Stimulated activated CD8-positive, alpha-beta memory T cell treated with anti-CD3 and anti-CD28 coated beads, Interleukin-15, amount 100 ng/mL, for 24 hours (primary cell): ENCODE measurements at regions not wholly inside any gene's neighbourhood (a gene's known extent, or its start where the extent isn't known, plus 50 kb on each side); places are given as distances from the start of the nearest gene placed in this dataset.

ENCODE experiments used
- DNase-seq: peaks from one replicate; pipeline ENCODE4 v3.0.0-alpha.2; 2020; ENCODE audit warnings: low read depth

DNA sequence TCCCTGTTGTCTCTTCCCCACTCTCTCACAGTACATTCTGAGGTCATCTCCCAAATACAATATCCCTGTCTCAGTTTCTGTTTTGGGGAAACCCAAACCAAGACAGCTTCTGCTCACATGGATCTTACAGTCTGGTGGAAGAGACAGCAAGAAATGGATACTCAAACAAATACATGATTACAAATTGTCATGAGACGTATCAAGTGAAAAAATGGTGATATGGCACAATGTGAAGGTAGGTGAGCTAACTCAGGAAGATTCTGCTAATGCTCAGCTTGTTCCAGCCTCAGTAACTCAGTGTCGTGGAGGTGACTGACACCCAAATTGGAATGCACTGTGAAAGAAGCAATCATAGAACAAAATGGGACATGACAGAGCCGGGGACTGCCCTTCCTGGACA is 68.3 kb downstream of the CHST1 start:
- no peak for DNase-seq

DNA sequence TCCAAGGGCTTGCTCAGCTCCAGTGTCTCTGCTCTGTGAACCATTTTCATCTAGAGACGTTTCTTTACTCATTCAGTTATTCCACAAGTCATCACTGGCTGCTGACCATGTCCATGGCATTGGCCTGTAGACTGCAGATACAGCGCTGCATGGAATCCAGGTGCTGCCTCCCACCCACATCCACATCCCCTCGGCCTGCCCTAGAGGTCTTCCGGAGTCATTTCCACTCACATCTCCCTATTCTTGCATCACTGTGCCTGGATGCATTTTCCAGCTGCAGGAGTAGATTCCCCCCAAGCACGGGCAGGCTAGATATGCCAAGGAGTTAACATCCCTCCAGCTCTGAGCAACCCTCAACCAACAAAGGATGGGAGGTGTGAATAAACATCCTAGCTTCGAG is 68.9 kb downstream of the CHST1 start:
- DNase-seq: no peak

DNA sequence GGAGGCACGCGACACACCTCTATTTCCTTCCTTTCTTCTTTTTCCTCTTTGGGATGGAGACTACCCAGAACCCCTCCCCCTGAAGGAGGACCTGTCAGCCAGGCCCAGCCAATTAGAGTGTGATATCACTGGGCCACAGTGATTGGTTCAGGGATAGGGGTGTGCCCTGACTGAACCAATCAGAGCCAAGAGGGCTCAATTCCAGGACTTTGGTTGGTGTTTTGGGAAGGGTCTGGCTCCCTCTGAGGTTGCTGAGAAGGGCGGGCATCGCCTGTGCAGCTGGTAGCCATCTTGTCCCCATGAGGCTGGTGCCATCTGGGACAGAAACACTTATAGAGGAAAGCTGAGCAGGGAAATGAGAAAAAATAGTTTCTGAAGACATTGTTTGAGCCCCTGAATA is 71.4 kb downstream of the CHST1 start:
- no peak for DNase-seq

DNA sequence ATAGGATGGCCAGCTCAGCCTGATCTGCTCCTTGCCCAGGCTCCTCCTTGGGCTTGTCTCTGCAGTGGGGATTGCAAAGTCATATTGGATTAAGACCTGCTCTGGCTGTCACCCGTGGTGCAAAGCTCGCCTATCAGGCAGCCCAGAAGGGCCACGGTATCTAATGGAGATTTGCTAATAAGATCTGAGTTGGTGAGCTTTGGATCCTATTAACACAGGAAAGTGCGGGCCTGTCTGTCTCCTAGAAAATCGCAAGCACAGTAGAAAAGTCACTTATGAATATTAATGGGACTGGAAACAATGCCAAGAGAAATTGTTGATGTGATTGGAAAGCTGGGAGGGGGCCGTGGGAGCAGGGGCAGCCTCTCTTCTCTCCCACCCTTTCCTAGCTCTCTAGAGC is 72.8 kb downstream of the CHST1 start:
- no peak for DNase-seq

DNA sequence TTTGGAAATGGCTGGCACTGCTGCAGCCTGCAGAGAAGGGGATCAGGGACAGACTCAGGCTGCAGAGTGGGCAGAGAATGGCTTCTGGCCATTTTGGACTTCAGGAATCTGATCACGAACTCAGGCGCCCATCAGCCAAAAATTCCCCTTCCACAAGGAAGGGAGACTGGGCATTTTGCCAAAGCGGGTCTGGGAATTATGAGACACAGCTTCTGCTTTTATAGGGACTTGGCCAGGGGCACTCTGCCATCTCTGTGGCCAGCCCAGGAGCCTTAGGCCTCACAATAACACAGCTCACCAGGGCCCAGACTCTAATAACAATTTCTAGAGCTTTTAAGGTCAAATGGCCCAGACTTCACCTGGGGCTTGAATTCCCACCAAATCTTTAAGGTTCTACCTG is 74.7 kb downstream of the CHST1 start:
- DNase-seq: no peak

DNA sequence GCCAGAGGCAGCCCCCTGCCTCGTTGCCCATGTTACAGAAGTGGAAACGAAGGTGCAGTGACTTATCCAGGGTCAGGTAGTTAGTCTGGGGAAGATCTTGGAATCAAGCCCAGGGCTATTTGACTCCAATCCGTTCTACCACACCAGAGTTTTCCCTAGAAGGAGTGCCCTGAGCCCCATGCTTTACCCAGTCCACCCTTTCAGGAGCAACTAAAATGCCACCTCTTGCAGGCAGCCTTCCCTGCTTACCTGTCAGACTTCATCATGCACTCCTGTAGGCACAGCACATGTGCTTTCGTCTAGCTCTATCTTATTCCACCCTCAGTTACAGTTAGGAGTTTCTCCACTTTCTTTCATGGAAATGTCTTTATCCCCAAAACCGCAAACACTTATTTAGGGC is 80.2 kb downstream of the CHST1 start:
- DNase-seq: no peak

DNA sequence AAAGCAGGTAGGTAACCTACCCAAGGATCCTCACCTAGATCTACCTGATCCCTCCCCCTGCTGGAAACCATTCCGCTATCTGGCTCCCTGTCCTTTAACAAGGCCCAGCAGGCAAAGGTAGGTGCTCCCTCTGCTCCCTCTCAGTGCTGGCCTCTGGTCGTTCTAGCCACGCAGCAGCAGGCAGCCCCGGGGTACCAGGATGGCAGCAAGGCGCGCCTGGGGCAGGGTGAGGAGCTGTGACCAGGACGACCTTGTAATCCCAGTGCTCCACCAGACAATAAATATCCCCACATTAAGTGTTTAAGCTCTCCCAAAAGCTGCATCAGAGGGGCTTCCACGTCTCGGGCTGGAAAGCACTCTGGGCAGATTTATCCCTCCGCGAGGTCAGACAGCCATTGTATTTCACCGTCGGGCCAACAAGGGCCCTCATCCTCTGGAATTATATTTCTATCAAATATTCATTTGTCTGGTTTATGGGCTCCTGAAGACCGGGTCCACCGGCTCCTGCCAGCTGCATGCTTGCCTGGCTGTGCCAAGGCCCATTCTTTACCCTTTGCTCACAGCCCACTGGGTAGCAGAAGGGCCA is 81.3 kb downstream of the CHST1 start:
- DNase-seq: no peak

DNA sequence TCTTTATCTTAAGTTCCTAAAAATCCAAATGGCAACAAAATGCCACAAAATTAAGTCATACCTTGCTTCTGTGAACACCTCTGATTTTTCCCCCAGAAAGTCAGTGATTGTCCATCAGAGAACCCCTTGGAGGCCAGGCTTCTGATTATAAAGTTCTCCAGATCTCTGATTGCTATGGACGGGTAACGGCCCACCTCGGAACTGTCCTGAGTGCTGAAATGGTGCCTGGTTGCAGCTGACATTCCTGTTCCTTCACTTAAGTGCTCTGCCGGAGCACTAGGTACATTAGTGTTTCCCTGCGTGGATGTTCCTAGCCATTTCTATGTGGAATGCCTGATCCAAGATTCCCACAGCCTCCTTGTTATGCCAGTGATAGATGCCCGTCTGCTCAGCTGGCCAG is 85.0 kb downstream of the CHST1 start:
- no peak for DNase-seq

DNA sequence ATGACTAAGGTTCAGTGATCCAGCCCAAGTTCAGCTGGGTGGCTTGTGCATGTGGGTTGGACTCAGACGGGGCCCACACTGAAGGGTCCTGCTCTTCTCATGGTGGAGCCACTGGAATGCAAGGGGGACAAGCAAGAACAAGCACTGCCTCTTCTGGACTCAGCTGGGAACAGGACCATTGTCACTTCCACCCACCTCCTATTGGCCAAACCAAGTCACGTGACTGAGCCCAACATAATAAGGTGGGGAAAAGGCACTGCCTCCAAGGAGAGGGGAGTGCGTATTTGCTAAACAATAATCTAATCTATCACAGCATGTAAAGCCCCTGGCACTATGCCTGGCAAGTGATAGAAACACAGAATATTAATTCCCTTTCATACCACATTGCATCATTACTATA is 87.1 kb downstream of the CHST1 start:
- no peak for DNase-seq

DNA sequence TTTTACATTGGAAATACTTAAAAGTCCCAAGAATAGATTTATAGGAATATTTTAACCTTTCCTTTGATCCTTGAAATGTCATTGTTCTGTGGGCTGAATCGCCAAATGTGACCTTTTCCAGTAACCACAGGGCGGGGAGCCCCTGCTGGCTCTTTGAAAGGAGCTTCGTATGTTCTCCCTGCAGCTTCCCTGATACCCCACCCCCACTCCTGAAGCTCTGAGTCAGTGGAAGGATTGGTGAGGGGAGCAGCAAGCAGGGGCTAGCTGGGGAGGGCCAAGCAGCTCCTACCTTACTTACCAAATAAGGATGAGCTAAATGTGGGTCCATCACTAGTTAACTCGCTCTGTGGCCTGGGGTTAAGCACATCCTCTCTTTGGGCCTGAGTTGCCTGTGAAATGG is 87.7 kb downstream of the CHST1 start:
- DNase-seq: no peak

DNA sequence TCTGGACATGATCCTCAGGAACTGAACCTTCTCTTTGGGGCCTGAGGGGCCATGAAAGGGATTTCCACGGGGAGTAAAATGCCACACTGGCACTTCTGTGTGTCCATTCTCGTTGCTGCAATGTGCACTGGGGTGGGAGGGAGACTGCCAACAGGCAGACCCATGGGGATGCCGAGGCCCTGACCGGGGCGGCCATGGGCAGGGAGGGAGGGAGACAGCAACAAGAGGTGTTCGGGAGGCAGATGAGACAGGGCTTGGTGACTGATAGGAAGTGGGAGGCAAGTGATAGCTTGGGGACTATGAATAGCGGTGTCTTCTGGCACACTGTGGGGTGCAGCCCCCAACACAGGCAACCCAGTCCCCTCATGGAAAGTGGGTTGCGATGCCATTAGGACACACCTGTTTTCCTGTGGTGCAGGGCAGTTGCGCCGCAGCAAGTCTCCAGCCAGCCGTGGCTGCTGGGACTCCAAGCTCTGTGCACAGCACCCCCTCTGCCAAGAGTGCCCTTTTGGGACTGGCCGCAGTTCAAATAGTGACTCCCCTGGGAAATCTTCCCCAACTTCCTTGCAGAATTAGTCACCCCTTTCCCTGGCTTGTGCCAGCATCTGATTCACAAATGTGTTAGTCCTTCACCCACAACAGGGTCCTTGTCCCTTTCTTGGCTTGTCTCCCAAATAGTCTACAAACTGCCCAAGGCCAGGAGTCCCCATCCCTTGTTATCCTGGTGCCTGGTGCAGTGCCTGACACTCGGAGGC is 88.8 kb downstream of the CHST1 start:
- no peak for DNase-seq

DNA sequence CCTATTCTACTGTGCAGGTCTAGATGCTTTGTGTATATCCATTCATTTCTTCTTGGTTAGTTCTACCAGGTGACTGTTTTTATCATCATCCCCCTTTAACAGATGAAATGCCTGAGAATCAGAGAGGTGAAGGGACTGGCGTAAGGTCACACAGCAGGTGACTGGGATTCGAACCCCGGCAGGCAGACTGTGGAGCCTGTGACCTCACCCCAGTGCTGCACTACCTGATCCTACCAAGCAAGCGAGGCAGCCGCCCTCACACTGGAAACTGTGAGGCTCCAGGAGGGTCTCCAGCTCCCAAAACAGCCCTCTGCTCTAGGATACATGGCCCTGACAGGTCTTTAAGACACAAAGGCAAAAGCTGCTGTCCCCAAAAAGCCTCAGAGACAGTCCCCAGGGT is 91.7 kb downstream of the CHST1 start:
- no peak for DNase-seq

DNA sequence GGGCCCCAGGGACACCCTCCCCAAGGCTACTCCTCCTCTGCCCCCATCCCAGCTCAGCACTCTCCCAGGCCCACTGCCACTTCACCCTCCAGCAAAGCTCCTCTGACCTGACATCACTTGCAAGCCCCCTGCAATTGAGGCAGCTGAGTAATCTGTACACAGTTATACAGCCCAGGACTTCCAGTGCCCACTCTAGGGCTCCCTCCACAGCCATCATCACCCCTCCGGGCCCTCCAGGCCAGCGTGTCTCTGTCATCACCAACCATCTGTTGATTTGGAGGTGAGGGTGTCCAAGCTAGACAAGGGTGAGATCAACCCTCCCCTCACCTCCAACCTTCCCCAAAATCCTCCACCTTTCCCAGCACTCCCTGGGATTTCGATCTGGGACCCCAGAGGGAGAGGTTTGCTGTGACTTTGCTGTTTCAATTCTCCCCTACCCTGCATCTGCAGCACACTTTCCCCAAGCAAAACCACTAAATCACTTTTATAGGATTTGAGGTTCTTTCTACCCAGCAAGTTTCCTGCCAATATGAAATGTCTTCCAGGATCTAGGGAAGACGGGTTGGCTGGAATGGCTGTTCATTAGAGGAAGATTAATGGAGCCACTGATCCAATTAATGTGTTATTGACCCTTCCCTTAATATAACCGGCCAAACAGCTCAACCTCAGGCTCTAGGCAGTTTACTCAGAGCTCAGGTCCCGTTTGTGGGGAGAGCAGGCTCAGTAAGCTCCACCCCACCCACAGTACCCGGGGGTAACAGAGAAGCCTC is 92.9 kb downstream of the CHST1 start:
- no peak for DNase-seq

DNA sequence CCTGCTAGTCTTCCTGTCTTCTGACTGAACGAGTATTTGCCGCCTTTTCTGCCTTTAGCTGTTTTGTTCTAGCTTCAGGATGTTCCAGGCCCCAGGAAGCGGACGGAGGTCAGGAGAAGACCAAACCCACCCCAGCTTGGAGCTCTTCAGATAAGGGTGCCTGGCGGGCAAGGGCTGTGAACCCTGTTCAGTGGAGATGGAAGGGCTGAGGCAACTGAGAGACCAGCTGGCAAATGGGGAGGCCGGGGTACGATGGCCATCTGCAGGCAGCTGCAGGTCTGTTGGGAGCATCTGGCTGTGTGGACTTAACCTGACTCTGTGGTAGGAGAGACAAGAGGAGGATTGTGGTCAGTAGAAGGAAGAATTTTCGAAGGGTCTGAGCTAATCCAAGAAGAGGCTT is 95.6 kb downstream of the CHST1 start:
- DNase-seq: no peak

DNA sequence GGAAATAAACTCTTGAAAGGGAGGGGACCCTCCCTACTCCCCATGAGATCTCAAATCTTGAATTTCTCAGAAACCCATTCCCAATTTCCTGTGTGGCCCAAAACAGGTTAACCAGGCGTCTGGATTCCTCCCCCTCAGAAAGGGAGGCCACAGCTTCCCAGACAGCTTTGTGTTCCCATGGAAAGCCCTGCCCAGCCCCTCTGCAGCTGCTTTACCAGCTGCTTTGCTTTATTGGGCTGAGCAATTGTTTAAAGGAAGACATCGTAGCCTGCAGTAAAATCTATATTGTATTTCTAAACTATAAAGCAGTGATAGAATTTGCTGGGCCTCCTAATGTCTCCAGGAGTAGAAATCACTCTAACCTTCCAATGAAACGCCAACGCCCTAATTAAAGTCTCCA is 97.4 kb downstream of the CHST1 start:
- no peak for DNase-seq

DNA sequence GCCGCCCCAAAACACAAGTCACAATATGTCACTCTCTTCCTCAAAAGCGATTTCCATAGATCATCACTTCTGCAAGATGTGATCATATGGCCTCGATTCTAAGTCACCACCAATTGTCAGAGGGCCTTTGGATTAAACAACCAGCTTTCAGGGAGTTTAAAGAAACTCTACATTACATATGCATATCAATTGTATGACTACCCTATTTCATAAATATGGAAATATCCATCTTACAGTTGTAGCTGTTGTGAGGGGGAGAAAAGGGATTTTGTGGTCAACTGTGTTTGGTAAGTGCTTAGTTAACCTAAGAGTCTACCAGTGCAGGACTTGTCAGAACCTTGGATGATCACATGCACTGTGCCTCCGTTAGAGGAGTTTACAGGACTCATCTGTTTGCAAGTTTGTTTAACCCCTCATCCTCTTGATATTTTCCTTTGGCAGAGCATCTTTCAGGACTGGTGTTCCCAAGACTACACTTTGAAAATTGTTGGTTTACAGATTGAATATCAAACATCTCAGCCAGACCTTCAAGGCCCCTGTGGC is 99.9 kb downstream of the CHST1 start:
- DNase-seq: no peak

DNA sequence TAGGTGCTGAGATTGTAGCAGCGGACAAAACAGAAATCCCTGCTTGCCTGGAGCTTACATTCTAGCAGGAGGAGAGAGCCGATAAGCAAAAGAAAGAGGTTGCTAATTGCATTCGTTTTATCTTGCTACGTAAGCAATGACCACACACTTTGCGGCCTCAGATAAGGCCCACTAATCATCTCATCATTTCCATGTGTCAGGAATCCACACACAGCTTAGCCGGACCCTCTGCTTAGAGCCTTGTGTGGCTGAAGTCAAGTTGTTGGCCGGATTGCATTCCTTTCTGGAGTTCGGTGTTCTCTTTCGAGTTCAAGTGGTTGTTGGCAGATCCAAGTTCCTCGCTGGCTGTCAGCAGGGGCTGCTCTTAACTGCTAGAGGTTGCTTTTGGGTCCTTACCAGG is 101.6 kb downstream of the CHST1 start:
- DNase-seq: no peak

DNA sequence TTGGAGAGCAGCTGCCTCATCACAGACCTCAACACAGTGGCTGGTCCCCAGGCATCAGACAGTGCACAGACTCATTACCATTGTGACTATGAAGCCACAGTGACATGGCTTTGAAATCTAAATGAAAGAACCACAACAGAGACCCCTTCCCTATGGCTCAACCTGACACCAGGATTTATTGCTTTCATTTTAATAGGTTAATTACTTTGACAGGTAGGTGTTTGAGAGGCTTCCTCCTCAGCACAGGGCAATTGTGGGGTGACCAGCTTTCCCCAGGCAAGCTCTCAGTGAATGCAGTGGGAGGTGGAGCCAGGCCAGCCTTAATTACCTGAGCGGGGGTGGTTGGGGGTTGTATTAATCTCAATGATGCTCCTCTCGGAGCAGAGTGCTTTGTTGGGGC is 102.3 kb downstream of the CHST1 start:
- no peak for DNase-seq

DNA sequence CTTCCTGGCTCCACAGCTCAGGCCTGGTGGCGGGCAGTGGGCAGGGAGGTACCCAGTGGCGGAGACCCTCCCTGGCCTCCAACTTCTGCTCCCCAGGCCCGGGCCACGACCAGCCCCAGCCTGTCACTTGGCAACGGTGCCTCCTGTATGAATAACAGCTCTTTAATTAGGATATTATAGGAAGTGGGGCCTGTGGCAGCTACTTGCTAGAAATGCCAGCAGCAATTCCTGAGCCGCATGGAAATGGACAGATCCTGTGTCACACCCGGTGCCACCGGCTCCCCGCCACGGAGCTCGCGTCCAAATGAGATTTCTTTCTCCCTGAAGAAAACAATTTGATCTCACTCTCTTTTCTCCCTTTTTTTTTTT is 104.5 kb downstream of the CHST1 start:
- DNase-seq: no peak

DNA sequence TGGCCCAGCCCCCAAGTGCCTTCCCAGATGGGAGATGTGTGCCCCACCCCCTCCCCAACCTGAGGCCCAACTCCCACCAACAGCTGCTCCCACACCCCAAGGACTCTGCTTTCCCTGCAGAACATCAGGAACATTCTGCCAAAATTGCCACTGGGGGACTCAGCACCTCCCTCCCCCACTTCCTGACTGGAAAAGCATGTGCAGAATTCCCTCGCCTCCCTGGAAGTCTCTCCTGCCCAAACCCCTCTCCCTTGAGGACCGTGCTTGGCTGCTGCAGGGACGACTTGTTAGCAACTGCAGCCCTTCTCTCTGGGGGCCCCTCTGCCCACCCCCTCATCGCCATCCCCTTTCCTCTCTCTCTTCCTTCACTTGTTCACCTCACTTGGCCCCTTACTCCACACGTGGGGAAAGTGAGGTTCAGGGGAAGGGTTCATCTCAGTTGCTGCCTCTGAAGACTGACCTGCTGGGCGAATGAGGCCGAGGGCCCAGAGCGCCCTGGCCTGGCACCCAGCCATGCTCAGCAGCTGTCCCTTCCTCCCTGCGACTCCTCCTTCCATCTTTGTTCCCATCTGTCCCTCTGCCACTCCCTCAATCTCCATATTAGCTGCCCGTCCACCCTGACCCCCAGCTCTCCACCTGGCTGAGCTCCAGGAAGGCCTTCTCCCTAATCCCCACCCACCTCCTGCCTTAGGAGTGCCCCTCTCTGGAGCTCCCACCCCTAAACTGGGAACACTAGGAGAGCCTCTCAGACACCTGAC is 105.1 kb downstream of the CHST1 start:
- DNase-seq: no peak

DNA sequence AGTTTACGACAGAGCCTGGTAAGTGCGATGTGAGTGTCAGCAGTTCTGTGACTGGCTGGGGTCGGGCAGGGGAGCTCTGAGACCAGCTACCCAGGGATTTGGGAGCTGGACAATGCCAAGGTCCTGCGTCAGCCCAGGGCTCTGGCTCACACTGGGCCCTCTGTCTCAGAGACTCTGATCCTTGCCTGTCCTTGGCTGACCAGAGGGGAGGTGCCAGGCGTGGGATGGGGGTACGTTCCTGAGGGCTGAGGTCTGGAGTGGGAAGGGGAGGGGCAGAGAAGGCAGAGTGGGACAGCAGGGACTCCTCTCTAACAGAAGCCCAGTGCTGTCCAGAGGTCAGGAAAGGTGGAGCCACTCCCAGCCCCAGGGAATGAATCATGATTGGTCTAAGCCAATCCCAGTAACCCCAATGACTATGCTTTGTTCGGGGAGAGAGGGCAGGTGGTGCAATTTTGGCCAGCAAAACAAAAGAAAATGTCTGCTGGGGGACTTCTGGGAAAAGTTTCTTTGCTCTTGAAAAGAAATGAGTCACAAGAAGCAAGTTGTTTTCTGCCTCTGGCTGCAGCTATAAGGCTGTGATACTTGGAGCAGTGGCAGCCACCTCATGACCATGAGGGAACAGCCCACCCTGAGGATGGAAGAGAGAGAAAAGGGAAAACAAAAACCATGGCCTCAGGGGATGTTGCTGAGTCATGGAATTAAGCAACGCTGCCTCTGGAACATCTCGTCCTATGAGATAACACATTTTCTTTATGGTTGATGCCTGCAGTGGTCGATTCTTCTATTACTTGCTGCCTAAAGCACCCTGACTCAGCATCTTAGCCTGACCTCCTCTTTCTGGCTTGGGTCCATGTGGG is 108.3 kb downstream of the CHST1 start:
- DNase-seq: no peak
